GM18520 (cell line): ENCODE measurements at regions not wholly inside any gene's neighbourhood (a gene's known extent, or its start where the extent isn't known, plus 50 kb on each side); places are given as distances from the start of the nearest gene placed in this dataset.
"Not testable (repeated sequence)": the region's sequence is repeated elsewhere in the genome, so short reads cannot be mapped to it uniquely, and the experiment has no call there.

ENCODE experiments used
- ATAC-seq: cut with Tn5 transposase; IDR thresholded peaks from one replicate; pipeline ENCODE4 v1.9.1; 2021; ENCODE audit not compliant: unreplicated experiment

- no peak for ATAC-seq
These were observed 1007.4 kb downstream of the GATA3 start for GRCh38 chr10:9061871-9062270.

GRCh38 chr10:9066152-9066551, 1011.7 kb downstream of the GATA3 start:
- no peak for ATAC-seq

DNA sequence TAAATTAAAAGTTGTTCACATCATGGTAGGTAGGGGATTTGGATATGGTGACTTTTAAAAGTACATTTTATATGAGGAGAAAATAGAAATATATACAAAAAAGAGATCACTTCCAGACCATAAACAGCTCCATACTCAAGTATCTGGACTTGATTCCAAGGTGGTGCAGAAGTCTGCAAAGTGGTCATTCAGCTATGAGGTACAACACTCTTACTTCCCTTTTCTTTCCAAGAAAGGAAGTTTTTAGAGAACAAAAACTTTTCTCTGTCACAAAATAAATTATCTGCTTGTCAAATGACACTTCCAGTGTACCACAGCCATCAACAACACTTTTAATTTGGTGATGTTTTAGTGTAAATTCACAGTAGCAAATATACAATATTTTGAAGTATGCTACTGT, 1013.5 kb downstream of the GATA3 start:
- no peak for ATAC-seq

- ATAC-seq, result no peak
These were observed 1014.6 kb downstream of the GATA3 start for GRCh38 chr10:9069136-9069535.

DNA sequence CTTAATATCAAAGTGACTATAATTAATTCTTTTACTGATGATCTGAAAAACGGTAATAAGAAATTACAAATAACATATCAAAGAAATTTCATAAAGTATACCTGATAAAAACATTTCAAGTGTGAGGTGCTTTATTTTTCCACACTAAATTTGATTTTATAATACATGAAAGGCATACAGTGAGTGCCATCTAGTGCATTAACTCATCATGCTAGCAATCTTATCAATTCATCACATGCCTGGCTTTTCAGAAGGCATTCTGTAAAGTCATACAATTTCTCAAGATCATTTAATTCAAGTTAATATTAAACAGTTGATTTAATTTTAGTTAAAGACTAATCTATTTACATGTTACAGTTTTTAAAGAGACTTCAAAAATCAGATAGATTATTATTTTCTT, 1020.9 kb downstream of the GATA3 start:
- ATAC-seq, result no peak

DNA sequence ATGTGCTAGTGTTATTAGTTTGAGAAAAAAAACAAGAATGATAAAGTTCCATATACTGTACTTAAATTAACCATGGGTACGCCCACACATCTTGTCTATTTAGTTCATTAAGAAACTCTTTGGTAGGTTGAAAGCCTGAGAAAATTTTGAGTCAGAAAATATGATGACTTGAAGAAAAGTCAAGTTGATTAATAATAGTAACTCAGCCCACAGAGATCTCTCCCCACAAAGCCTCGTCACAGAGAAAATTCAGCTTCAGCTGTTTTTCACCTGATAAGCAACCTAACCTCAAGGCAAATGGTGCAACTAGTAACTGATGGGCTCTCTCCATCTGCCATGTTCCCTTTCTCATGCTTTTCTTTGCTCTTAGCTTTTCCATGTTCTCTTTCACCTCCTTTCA, 1021.6 kb downstream of the GATA3 start:
- no peak for ATAC-seq

DNA sequence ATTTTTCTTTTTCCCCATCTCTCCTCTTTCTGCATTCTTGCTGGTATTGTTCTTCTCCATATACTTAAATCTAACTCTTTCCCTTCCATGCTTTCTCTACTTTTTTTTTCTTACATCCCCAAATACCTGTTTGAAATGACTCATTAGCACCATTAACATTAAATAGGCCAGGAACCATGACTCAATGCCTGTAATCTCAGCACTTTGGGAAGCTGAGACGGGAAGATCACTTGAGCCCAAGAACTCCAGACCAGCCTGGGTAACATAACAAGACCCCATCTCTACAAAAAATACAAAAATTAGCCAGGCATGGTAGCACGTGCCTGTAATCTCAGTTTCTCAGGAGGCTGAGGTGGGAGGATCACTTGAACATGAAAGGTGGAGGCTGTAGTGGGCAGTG, 1026.8 kb downstream of the GATA3 start:
- ATAC-seq, result no peak

DNA sequence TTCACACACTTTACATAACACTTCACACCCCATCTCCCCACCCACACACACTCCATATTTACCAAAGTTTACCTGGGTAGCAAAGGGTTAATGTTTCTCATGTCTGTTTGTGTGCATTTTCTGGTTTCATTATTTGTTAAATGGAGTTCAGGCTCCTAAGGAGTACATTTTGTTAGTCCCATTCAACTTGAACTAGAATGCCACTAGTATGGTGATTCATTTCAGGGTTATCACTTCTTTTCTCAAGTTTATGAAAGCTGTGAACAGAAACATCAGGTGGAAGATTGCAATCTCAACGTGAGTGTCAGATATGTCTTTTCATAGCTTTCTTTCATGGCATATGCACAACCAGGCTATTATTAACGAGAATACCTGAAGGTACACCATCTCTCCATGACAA, 1027.5 kb downstream of the GATA3 start:
- no peak for ATAC-seq

DNA sequence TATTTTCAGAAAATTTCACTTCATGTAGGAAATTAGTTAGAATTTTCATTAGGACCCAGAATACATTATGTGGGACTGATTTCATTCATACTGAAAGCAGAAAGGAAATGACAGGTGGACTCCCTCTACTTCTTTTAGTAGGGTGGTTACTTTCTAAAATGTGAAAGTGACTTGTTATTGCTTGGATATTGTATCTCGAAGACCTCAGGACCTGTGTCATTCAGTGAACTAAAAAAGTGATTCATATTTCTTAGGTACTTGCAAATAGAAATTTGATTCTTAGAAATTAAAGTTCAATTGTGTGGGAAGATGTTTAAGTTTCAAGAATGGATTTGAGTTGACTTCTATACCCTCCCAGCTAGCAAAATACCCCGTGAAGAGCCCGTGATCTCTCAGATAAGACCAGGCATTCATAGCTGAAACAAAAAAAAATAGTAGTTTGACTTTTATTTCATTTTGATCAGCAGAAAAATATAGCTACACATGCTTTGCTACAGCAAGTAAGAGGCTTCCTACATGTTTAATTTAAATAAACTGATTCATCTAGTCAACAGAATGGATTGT, 1037.1 kb downstream of the GATA3 start:
- no peak for ATAC-seq

DNA sequence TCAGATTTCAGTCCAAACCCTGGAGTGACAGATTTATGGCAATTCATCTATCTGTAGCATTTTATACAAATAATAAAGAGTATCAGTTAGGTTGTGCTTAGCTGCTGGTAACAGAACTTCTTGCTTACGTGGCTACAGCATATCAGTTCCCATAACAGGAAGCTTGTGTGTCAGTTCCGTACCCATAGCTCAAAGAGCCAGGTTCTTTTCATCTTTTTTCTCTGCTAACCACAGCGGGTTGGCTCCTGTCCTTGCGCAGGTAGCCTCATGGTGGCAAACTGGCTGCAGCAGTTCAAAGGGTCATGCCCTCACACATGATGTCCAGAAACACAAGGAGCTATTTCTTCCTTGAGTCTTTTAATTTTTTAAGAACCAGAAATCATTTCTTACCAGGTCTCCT, 1041.8 kb downstream of the GATA3 start:
- ATAC-seq, result no peak

DNA sequence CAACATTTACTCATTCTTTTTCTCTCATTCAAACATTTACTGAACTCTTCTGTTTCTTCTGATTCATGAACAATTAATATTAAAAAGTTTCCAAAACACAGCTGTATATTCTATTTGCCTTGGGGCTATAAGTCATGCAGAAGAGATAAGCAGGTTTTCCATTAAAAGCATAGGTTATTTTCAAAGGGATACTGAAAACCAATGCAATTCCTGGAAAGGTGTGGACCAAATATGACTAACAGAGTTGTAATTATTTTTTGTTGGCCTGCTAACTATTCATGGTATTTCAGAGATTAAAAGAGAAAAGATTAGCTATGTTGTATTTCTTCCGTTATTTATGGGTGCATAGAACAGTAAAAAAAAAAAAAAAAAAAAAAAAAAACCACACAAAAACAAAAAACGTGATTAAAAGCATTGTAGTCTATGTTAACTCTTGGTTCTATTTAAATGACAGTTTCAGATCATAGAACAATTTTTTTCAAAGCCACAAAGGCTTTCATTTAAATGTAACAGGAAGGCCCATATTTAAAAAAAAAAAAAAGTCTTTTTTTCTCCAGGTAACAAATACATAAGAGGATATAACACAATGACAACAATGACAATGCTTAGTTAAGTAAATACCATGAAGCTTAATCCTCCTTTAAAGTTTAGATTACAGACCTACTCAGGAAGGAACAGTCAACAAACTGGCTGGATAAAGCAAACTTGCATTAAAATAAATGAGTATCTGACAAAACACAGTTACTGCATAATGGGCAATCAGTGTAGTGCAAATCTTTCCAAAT, 1042.9 kb downstream of the GATA3 start:
- no peak for ATAC-seq

DNA sequence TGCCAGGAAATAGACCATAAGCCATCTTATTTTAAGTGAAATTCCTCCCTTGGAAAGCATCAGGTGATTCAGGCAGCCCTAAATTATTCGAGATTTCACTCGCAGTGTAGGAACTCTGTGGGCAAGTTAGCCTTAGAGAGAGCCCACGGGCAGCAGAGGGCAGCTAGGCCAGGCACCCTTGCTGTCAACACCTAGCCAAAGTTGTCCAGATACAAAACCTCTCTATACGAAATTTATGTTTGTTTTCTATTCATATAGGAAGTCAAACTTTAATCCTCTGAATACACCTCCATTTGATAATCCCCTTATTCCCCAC, 1043.5 kb downstream of the GATA3 start:
- no peak for ATAC-seq

GRCh38 chr10:9102026-9102425, 1047.5 kb downstream of the GATA3 start:
- no peak for ATAC-seq

DNA sequence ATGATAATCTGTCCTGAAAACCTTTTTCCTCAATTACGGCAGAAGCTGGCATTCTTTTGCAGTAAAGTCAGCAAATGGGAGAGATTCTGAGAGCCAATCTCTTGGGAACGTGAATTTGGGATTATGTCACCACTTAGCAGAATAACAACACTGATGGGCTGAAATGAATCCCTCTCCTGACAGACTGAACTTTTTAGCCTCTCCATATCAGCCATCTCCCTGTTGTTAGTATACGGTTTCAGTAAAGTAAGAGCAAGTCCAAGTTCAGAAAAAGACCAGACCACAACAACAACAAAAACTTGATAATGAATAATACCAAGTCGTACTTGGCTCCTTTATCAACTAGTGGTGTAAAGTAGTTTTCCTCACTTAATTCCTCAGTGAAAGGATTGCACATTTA, 1048.8 kb downstream of the GATA3 start:
- ATAC-seq, result no peak

- no peak for ATAC-seq
These were observed 1057.5 kb downstream of the GATA3 start for GRCh38 chr10:9111976-9112375.

DNA sequence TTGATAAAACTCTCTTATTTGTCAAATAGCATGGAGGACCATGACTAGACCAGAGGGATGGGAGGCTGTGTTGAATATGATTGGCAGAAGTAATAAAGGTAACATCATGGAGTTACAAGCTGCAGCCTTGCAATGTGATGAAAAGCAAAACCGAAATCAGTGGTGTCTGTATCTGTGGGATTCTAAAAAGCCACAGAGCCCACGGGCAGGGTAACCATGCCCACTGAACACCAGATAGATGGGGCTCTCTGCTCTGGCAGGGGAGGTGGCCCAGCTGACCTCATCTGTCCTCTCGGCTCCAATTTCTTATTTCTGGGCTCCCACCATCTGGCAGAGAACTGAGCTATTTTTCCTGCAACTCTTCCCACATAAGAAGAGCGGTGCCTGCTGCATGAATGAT, 1072.2 kb downstream of the GATA3 start:
- no peak for ATAC-seq

DNA sequence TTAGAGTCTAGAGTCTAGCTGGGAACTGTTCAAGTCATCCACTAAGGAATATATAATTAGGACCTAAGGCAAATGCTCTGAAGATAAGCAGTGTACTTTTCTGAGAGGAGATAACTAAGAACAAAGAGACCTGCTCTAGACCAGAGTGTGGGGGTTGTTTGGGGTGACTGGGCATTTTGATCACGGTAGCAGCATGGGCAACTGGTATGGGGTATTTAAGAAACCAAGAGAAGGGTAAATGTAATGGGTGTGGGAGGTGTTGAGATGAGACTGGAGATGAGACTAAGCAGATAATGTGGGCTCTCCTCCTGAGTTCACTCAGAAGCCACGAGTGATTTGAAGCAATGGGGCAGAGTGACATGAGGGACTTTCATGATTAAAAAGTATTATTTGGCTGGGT, 1082.9 kb downstream of the GATA3 start:
- ATAC-seq, result no peak

DNA sequence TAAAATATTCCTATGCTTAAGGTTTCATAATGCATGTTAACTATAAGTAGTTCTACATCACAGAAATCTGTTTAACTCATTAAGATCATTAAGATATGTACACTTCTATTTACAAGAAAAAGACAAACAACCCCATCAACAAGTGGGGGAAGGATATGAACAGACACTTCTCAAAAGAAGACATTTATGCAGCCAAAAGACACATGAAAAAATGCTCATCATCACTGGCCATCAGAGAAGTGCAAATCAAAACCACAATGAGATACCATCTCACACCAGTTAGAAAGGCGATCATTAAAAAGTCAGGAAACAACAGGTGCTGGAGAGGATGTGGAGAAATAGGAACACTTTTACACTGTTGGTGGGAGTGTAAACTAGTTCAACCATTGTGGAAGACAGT, 1084.3 kb downstream of the GATA3 start:
- ATAC-seq, result not testable (repeated sequence)

GRCh38 chr10:9140373-9140772, 1085.9 kb downstream of the GATA3 start:
- ATAC-seq, result no peak

DNA sequence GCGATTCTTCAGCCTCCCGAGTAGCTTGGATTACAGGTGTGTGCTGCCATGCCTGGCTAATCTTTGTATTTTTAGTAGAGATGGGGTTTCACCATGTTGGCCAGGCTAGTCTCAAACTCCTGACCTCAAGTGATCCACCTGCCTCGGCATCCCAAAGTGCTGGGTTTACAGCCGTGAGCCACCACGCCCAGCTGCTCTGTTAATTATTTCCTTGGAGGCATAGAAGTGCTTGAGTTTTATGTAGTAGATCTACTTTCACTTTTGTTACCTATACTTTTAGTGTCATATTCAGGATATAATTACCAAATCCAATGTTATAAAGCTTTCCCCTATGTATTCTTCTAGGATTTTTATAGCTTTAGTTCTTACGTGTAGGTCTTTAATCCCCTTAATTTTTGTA, 1093.0 kb downstream of the GATA3 start:
- no peak for ATAC-seq

- no peak for ATAC-seq
These were observed 1094.6 kb downstream of the GATA3 start for GRCh38 chr10:9149134-9149533.

DNA sequence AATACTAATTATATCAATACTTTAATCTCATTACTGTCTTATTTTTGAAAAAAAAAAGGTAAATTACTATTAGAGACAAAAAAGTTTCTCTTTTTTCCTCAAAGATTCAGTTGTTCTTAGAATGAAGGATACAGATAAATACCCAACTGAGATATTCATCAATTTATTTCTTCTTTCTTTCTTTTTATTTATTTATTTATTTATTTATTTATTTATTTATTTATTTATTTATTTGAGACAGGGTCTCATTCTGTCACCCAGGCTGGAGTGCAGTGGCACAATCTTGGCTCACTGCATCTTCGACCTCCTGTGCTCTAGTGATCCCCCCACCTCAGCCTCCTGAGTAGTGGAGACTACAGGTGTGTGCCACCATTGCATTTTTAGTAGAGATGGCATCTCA, 1098.6 kb downstream of the GATA3 start:
- not testable (repeated sequence) for ATAC-seq

DNA sequence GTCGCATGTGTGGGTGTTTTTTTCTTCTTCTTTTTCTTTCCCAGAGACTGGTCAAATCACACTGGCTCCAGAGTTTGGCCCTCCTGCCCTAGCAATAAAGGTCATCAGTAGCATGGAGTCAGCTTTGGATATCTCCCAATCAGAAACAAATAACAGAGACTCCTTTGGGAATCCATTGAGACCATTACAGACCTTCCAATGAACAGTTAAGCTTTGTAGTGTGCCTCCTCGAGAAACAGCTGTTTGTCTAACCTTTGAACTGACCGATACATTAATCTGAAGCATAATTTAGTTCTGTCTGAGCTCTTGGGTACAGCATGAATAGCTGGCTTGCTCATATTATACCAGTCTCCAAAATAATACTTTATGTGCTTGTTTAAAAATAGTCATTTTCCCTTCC, 1103.2 kb downstream of the GATA3 start:
- no peak for ATAC-seq
